HEK293 (cell line): ENCODE measurements at regions not wholly inside any gene's neighbourhood (a gene's known extent, or its start where the extent isn't known, plus 50 kb on each side); places are given as distances from the start of the nearest gene placed in this dataset.

Experiments used
- CTCF ChIA-PET: fragments of 350-600 bp; formaldehyde crosslinking; extraction: SDS; loops from one replicate; lab custom pipeline; 2021; ENCODE audit warnings: antibody characterized with exemption; lab: Yijun Ruan, JAX
- POLR2A ChIA-PET: fragments of 300-600 bp; formaldehyde crosslinking; extraction: SDS; loops from one replicate; lab custom pipeline; 2020; ENCODE audit warnings: antibody characterized with exemption, inconsistent platforms; lab: Yijun Ruan, JAX
- H3K27ac ChIP-seq: fragments of 200-500 bp; sonication (Bioruptor generic); 2 replicates; pipeline ENCODE4 v1.5.1; 2014; ENCODE audit warnings: low read depth, low read length, control low read depth, inconsistent platforms; ENCODE audit errors: extremely low read depth
- H3K36me3 ChIP-seq, 2 experiments: fragments of 200-500 bp in 1 of 2; sonication (Bioruptor generic) in 1 of 2; 1 replicate in 1 of 2; 2 replicates in 1 of 2; pipeline ENCODE4 v1.5.1; 2014 to 2017; ENCODE audit warnings: inconsistent platforms in 2 of 2, low read length in 2 of 2; ENCODE audit not compliant: control insufficient read depth in 2 of 2, insufficient read depth in 1 of 2
- H3K4me1 ChIP-seq: fragments of 200-500 bp; sonication (Bioruptor generic); 2 replicates; pipeline ENCODE4 v1.5.1; 2014; ENCODE audit warnings: mild to moderate bottlenecking, low read length, inconsistent platforms; ENCODE audit not compliant: control insufficient read depth, insufficient read depth
- H3K4me3 ChIP-seq: 2 replicates; pipeline ENCODE4 v1.5.1; 2011; ENCODE audit warnings: low read depth, mild to moderate bottlenecking, control low read depth, low read length, moderate library complexity
- H3K9me3 ChIP-seq: fragments of 200-500 bp; sonication (Bioruptor generic); 2 replicates; pipeline ENCODE4 v1.5.1; 2014; ENCODE audit warnings: low read depth, low read length, inconsistent platforms; ENCODE audit not compliant: control insufficient read depth, insufficient read depth
- BCL11B ChIP-seq: fragments of 450-650 bp; formaldehyde crosslinking; IDR thresholded peaks from 2 replicates; pipeline ENCODE4 v1.5.1; 2016; ENCODE audit warnings: low read depth, missing biosample characterization, missing genetic modification characterization
- KLF1 ChIP-seq: fragments of 450-650 bp; formaldehyde crosslinking; IDR thresholded peaks from 2 replicates; pipeline ENCODE4 v1.5.1; 2016; ENCODE audit warnings: missing biosample characterization, missing genetic modification characterization
- KLF16 ChIP-seq: fragments of 450-650 bp; formaldehyde crosslinking; IDR thresholded peaks from 2 replicates; pipeline ENCODE4 v1.5.1; 2017; ENCODE audit warnings: missing biosample characterization, missing genetic modification characterization
- PRDM1 ChIP-seq: fragments of 450-650 bp; formaldehyde crosslinking; IDR thresholded peaks from 2 replicates; pipeline ENCODE4; 2016; ENCODE audit warnings: missing biosample characterization, missing genetic modification characterization
- RBAK ChIP-seq: fragments of 450-650 bp; formaldehyde crosslinking; IDR thresholded peaks from 2 replicates; pipeline ENCODE4 v1.5.1; 2016; ENCODE audit warnings: missing biosample characterization, missing genetic modification characterization
- SP7 ChIP-seq: fragments of 450-650 bp; formaldehyde crosslinking; IDR thresholded peaks from 2 replicates; pipeline ENCODE4 v1.5.1; 2016; ENCODE audit warnings: missing biosample characterization, missing genetic modification characterization
- YY1 ChIP-seq: fragments of 450-650 bp; formaldehyde crosslinking; IDR thresholded peaks from 2 replicates; pipeline ENCODE4 v1.5.1; 2018; ENCODE audit warnings: missing biosample characterization, missing genetic modification characterization
- ZBTB17 ChIP-seq: fragments of 450-650 bp; formaldehyde crosslinking; IDR thresholded peaks from 2 replicates; pipeline ENCODE4 v1.5.1; 2016; ENCODE audit warnings: missing biosample characterization, missing genetic modification characterization
- ZBTB21 ChIP-seq: fragments of 450-650 bp; formaldehyde crosslinking; IDR thresholded peaks from 2 replicates; pipeline ENCODE4 v1.5.1; 2017; ENCODE audit warnings: missing biosample characterization, missing genetic modification characterization
- ZBTB7A ChIP-seq: fragments of 450-650 bp; formaldehyde crosslinking; IDR thresholded peaks from 2 replicates; pipeline ENCODE4 v1.5.1; 2016; ENCODE audit warnings: low read depth, missing biosample characterization, missing genetic modification characterization
- ZEB2 ChIP-seq: fragments of 450-650 bp; formaldehyde crosslinking; IDR thresholded peaks from 2 replicates; pipeline ENCODE4 v1.5.1; 2016; ENCODE audit warnings: missing biosample characterization, missing genetic modification characterization
- ZFP37 ChIP-seq: fragments of 450-650 bp; formaldehyde crosslinking; IDR thresholded peaks from 2 replicates; pipeline ENCODE4 v1.5.1; 2016; ENCODE audit warnings: missing biosample characterization, missing genetic modification characterization
- ZFP41 ChIP-seq: fragments of 450-650 bp; formaldehyde crosslinking; IDR thresholded peaks from 2 replicates; pipeline ENCODE4 v1.5.1; 2016; ENCODE audit warnings: missing biosample characterization, missing genetic modification characterization, borderline replicate concordance
- ZNF112 ChIP-seq: fragments of 450-650 bp; formaldehyde crosslinking; IDR thresholded peaks from 2 replicates; pipeline ENCODE4 v1.5.0; 2017; ENCODE audit warnings: missing biosample characterization, missing genetic modification characterization
- ZNF239 ChIP-seq: fragments of 450-650 bp; formaldehyde crosslinking; IDR thresholded peaks from 2 replicates; pipeline ENCODE4 v1.5.1; 2016; ENCODE audit warnings: missing biosample characterization, missing genetic modification characterization
- ZNF266 ChIP-seq: fragments of 450-650 bp; formaldehyde crosslinking; IDR thresholded peaks from 2 replicates; pipeline ENCODE4 v1.5.1; 2016; ENCODE audit warnings: missing biosample characterization, missing genetic modification characterization, low read depth
- ZNF274 ChIP-seq, 2 experiments: fragments of 200-500 bp in 1 of 2; fragments of 450-650 bp in 1 of 2; sonication (Bioruptor generic) in 1 of 2; formaldehyde crosslinking in 1 of 2; IDR thresholded peaks; 2 replicates each; pipeline versions ENCODE4 v1.5.1 to v1.6.1; 2014 to 2016; ENCODE audit warnings: borderline replicate concordance in 1 of 2, inconsistent platforms in 1 of 2, low read length in 1 of 2, missing biosample characterization in 1 of 2, missing genetic modification characterization in 1 of 2
- ZNF335 ChIP-seq: fragments of 450-650 bp; formaldehyde crosslinking; conservative IDR thresholded peaks from 2 replicates; pipeline ENCODE4 v1.5.1; 2016; ENCODE audit warnings: missing biosample characterization, missing genetic modification characterization
- ZNF501 ChIP-seq: fragments of 450-650 bp; formaldehyde crosslinking; IDR thresholded peaks from 2 replicates; pipeline ENCODE4 v1.5.1; 2016; ENCODE audit warnings: missing biosample characterization, missing genetic modification characterization
- ZNF600 ChIP-seq: fragments of 450-650 bp; formaldehyde crosslinking; IDR thresholded peaks from 2 replicates; pipeline ENCODE4 v1.5.1; 2016; ENCODE audit warnings: missing biosample characterization, missing genetic modification characterization
- ZNF623 ChIP-seq: fragments of 450-650 bp; formaldehyde crosslinking; IDR thresholded peaks from 2 replicates; pipeline ENCODE4 v1.5.1; 2016; ENCODE audit warnings: missing biosample characterization, missing genetic modification characterization
- ZNF624 ChIP-seq: fragments of 450-650 bp; formaldehyde crosslinking; IDR thresholded peaks from 2 replicates; pipeline ENCODE4 v1.5.1; 2017; ENCODE audit warnings: missing biosample characterization, missing genetic modification characterization
- ZNF707 ChIP-seq: fragments of 450-650 bp; formaldehyde crosslinking; IDR thresholded peaks from 2 replicates; pipeline ENCODE4 v1.5.1; 2016; ENCODE audit warnings: missing biosample characterization, missing genetic modification characterization
- ZNF791 ChIP-seq: fragments of 450-650 bp; formaldehyde crosslinking; IDR thresholded peaks from 2 replicates; pipeline ENCODE4 v1.5.1; 2016; ENCODE audit warnings: missing biosample characterization, missing genetic modification characterization
- ZSCAN30 ChIP-seq: fragments of 450-650 bp; IDR thresholded peaks from 2 replicates; pipeline ENCODE4 v1.5.1; 2018; ENCODE audit warnings: missing biosample characterization, mild to moderate bottlenecking, missing genetic modification characterization, moderate library complexity
- TF ChIP-seq, protein P1 (sequence below): fragments of 450-650 bp; formaldehyde crosslinking; IDR thresholded peaks from 2 replicates; pipeline ENCODE4 v1.5.1; 2016; ENCODE audit warnings: missing biosample characterization, missing genetic modification characterization
- TF ChIP-seq, protein P2 (sequence below): fragments of 450-650 bp; formaldehyde crosslinking; IDR thresholded peaks from 2 replicates; pipeline ENCODE4 v1.5.1; 2017; ENCODE audit warnings: missing biosample characterization, missing genetic modification characterization
- TF ChIP-seq, protein P3 (sequence below): fragments of 450-650 bp; formaldehyde crosslinking; IDR thresholded peaks from 2 replicates; pipeline ENCODE4 v1.5.1; 2016; ENCODE audit warnings: missing biosample characterization, missing genetic modification characterization
- TF ChIP-seq, protein P4 (sequence below): fragments of 450-650 bp; formaldehyde crosslinking; IDR thresholded peaks from 2 replicates; pipeline ENCODE4 v1.5.1; 2017; ENCODE audit warnings: missing biosample characterization, missing genetic modification characterization

DNA sequence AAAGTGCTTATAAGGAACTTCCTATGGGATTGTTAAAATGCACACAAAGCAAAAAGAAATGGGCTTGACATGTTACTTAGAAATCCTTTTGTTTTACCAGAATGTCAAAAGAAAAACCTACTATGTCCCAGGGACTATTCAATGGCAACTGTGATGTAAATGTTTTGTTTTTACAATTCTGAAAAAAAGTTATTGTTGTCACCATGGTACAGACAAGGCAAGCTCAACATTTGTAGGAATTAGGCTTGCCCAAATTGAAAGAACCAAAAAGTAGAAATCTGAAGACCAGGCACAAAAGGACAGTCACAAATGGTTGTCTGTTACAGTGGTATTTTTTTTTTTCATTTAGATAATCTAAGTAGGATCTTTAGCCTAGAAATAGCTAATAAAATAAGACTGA, 638.6 kb downstream of the STPG2 start:
- TF ChIP-seq ZNF274 (IDR thresholded peaks at IDR 0.05; ENCODE audit: low read length) (no peak), ZNF274 (tag by site-specific recombination; IDR thresholded peaks at IDR 0.05; ENCODE audit: borderline replicate concordance) (no peak), ZBTB7A (no peak), ZNF239 (tag by site-specific recombination) (no peak), BCL11B (no peak), ZNF112 (tag by site-specific recombination) (no peak), ZNF707 (tag by site-specific recombination) (no peak), KLF16 (no peak), PRDM1 (tag by site-specific recombination) (no peak), ZBTB21 (tag by site-specific recombination) (no peak), ZSCAN30 (tag by site-specific recombination) (no peak)
- TF ChIP-seq, protein P1, sequence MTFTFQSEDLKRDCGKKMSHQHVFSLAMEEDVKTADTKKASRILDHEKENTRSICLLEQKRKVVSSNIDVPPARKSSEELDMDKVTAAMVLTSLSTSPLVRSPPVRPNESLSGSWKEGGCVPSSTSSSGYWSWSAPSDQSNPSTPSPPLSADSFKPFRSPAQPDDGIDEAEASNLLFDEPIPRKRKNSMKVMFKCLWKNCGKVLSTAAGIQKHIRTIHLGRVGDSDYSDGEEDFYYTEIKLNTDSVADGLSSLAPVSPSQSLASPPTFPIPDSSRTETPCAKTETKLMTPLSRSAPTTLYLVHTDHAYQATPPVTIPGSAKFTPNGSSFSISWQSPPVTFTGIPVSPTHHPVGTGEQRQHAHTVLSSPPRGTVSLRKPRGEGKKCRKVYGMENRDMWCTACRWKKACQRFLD (tag by site-specific recombination), result no peak
- TF ChIP-seq, protein P2, sequence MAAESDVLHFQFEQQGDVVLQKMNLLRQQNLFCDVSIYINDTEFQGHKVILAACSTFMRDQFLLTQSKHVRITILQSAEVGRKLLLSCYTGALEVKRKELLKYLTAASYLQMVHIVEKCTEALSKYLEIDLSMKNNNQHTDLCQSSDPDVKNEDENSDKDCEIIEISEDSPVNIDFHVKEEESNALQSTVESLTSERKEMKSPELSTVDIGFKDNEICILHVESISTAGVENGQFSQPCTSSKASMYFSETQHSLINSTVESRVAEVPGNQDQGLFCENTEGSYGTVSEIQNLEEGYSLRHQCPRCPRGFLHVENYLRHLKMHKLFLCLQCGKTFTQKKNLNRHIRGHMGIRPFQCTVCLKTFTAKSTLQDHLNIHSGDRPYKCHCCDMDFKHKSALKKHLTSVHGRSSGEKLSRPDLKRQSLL, result no peak
- TF ChIP-seq, protein P3, sequence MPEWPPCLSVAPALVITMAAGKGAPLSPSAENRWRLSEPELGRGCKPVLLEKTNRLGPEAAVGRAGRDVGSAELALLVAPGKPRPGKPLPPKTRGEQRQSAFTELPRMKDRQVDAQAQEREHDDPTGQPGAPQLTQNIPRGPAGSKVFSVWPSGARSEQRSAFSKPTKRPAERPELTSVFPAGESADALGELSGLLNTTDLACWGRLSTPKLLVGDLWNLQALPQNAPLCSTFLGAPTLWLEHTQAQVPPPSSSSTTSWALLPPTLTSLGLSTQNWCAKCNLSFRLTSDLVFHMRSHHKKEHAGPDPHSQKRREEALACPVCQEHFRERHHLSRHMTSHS (tag by site-specific recombination), result no peak
- Histone ChIP-seq H3K4me3 (no peak overlapping the region), H3K36me3 (no peaks in the 10 kb centered on the region), H3K27ac (no peak overlapping the region), H3K9me3 (no peaks in the 10 kb centered on the region), H3K4me1 (no peaks in the 10 kb centered on the region)
- ChIA-PET POLR2A (no interaction called here), CTCF (no interaction called here)

DNA sequence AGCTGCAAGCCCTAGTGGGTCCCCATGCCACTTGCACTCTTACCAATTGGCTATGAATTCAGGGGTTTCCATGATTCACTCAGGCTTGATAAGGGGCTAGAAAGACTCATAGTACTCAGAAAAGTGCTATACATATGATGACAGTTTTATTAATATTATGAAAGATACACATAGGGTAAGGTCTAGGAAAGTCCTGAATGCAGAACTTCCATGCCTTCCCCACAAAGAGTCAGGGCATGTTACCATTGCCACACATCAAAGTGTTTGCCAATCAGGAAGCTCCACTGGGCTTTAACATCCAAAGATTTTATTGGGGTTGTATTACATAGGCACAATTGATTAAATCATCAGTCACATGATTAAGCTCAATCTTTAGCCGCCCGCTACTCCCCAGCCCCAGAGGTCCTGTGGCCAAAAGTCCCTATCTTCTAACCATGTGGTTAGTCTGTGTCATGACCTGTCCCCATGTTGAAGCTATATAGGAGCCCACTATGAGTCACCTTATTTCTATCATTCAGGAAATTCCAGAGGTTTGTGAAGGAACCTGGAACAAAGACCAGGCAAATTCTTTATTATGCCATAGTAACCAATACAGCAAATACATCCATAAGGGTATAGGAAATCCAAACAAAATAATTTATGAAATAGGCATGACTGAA, 635.6 kb downstream of the STPG2 start:
- TF ChIP-seq YY1 (tag by site-specific recombination), result no peak
- TF ChIP-seq ZNF624 (tag by site-specific recombination), result no peak
- no peak for TF ChIP-seq SP7 (tag by site-specific recombination)
- TF ChIP-seq ZBTB17 (tag by site-specific recombination), result no peak
- TF ChIP-seq ZFP41 (tag by site-specific recombination), result no peak
- no peak for TF ChIP-seq KLF1 (tag by site-specific recombination)
- TF ChIP-seq, protein P1 (tag by site-specific recombination), result no peak
- TF ChIP-seq ZNF501 (tag by site-specific recombination), result no peak
- TF ChIP-seq RBAK (tag by site-specific recombination), result no peak
- TF ChIP-seq ZNF266 (tag by site-specific recombination), result no peak
- TF ChIP-seq ZNF707 (tag by site-specific recombination), result no peak
- no peak for TF ChIP-seq ZNF791
- TF ChIP-seq ZFP37 (tag by site-specific recombination), result no peak
- no peak for TF ChIP-seq ZNF623 (tag by site-specific recombination)
- no peak for TF ChIP-seq ZNF600 (tag by site-specific recombination)
- no peak for TF ChIP-seq ZNF335 (tag by site-specific recombination)
- TF ChIP-seq, protein P4, sequence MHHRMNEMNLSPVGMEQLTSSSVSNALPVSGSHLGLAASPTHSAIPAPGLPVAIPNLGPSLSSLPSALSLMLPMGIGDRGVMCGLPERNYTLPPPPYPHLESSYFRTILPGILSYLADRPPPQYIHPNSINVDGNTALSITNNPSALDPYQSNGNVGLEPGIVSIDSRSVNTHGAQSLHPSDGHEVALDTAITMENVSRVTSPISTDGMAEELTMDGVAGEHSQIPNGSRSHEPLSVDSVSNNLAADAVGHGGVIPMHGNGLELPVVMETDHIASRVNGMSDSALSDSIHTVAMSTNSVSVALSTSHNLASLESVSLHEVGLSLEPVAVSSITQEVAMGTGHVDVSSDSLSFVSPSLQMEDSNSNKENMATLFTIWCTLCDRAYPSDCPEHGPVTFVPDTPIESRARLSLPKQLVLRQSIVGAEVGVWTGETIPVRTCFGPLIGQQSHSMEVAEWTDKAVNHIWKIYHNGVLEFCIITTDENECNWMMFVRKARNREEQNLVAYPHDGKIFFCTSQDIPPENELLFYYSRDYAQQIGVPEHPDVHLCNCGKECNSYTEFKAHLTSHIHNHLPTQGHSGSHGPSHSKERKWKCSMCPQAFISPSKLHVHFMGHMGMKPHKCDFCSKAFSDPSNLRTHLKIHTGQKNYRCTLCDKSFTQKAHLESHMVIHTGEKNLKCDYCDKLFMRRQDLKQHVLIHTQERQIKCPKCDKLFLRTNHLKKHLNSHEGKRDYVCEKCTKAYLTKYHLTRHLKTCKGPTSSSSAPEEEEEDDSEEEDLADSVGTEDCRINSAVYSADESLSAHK (tag by site-specific recombination), result no peak
- TF ChIP-seq ZEB2 (tag by site-specific recombination), result no peak
- Histone ChIP-seq H3K36me3 (no peaks in the 10 kb centered on the region), H3K27ac (no peak overlapping the region), H3K9me3 (no peaks in the 10 kb centered on the region), H3K4me3 (no peak overlapping the region), H3K4me1 (no peaks in the 10 kb centered on the region)
- CTCF ChIA-PET, result no interaction called here
- POLR2A ChIA-PET, result no interaction called here
